K562 (cell line): ENCODE measurements at regions not wholly inside any gene's neighbourhood (a gene's known extent, or its start where the extent isn't known, plus 50 kb on each side); places are given as distances from the start of the nearest gene placed in this dataset.

Source experiments
- ATAC-seq: fragments of 200-7000 bp; cut with Tn5 transposase; 3 replicates; pipeline ENCODE4 v1.9.1; 2020; ENCODE audit warnings: moderate library complexity
- BruUV-seq: library from RNA; stranded (reverse); fragments of 400-500 nt; replicated peaks from 2 replicates; lab custom pipeline; 2021; lab: Mats Ljungman, UMichigan
- CTCF ChIA-PET: fragments of 300-600 bp; formaldehyde crosslinking; extraction: SDS; loops from one replicate; lab custom pipeline; 2021; ENCODE audit warnings: low intra/inter-chr PET ratio; lab: Yijun Ruan, JAX
- POLR2A ChIA-PET: fragments of 300-600, 350-650 bp; sonication (Branson Sonifier 250); formaldehyde crosslinking; extraction: SDS; loops from one replicate; lab custom pipeline; 2021; ENCODE audit warnings: antibody characterized with exemption, inconsistent platforms; lab: Yijun Ruan, JAX
- DNase-seq, 4 experiments: peaks; one replicate each; pipeline versions ENCODE4 v3.0.0 to v3.0.0-alpha.2; 2011 to 2018; ENCODE audit warnings: low spot score in 3 of 4, mixed read lengths in 3 of 4; ENCODE audit errors: extremely low read depth in 1 of 4
- FAIRE-seq: peaks from 2 replicates; lab custom pipeline; 2011; peaks lifted over from hg19 to GRCh38; lab: Jason Lieb, UNC
- H2AFZ ChIP-seq: 2 replicates; pipeline ENCODE4 v1.6.0; 2011; ENCODE audit warnings: low read depth, low read length, control low read depth, inconsistent platforms
- H3K27ac ChIP-seq: fragments of 200-600 bp; 3 replicates; pipeline ENCODE4 v1.8.0; 2011; ENCODE audit warnings: low read depth, mild to moderate bottlenecking, control low read depth, inconsistent platforms, low read length, moderate library complexity, mixed read lengths; ENCODE audit errors: extremely low read depth
- H3K27me3 ChIP-seq, 2 experiments: fragments of 300-600 bp in 1 of 2; 2 replicates in 1 of 2; 3 replicates in 1 of 2; pipeline versions ENCODE4 v1.6.0 to v1.8.0; 2011; ENCODE audit warnings: inconsistent platforms in 2 of 2, low read length in 2 of 2, mild to moderate bottlenecking in 1 of 2, mixed read lengths in 1 of 2, moderate library complexity in 1 of 2; ENCODE audit not compliant: control insufficient read depth in 2 of 2, insufficient read depth in 2 of 2
- H3K36me3 ChIP-seq: fragments of 300-600 bp; 3 replicates; pipeline ENCODE4 v1.8.0; 2011; ENCODE audit warnings: mild to moderate bottlenecking, low read length, inconsistent platforms; ENCODE audit not compliant: control insufficient read depth, insufficient read depth
- H3K4me1 ChIP-seq, 2 experiments: fragments of 200-600 bp in 1 of 2; replicated peaks in 1 of 2; 2 replicates in 1 of 2; 3 replicates in 1 of 2; pipeline versions ENCODE4 v1.5.1 to v1.8.0; 2011; ENCODE audit warnings: inconsistent platforms in 2 of 2, low read length in 2 of 2, mild to moderate bottlenecking in 1 of 2, mixed read lengths in 1 of 2, moderate library complexity in 1 of 2; ENCODE audit not compliant: control insufficient read depth in 2 of 2, insufficient read depth in 2 of 2
- H3K4me2 ChIP-seq: 2 replicates; pipeline ENCODE4 v1.6.1; 2011; ENCODE audit warnings: low read length, control low read depth, inconsistent platforms, mixed read lengths; ENCODE audit not compliant: insufficient read depth
- H3K4me3 ChIP-seq: fragments of 200-600 bp; sonication (generic), shearing (Covaris generic); 2 replicates; pipeline ENCODE4 v1.5.1; 2016; ENCODE audit warnings: control low read depth, inconsistent platforms
- H3K79me2 ChIP-seq: fragments of 200-600 bp; 3 replicates; pipeline ENCODE4 v1.8.0; 2011; ENCODE audit warnings: low read length, inconsistent platforms; ENCODE audit not compliant: control insufficient read depth, insufficient read depth
- H3K9ac ChIP-seq, 2 experiments: 2 replicates each; pipeline versions ENCODE4 v1.6.0 to v1.6.1; 2011; ENCODE audit warnings: low read depth in 2 of 2, low read length in 2 of 2, control low read depth in 1 of 2, inconsistent platforms in 1 of 2, mild to moderate bottlenecking in 1 of 2, mixed read lengths in 1 of 2; ENCODE audit not compliant: insufficient read depth in 1 of 2
- H3K9me1 ChIP-seq: one replicate; pipeline ENCODE4 v1.6.0; 2011; ENCODE audit warnings: inconsistent platforms, mild to moderate bottlenecking, low read length, moderate library complexity; ENCODE audit not compliant: control insufficient read depth, insufficient read depth
- H3K9me3 ChIP-seq: replicated peaks from 2 replicates; pipeline ENCODE4 v1.5.1; 2011; ENCODE audit warnings: low read depth, low read length, inconsistent platforms; ENCODE audit not compliant: control insufficient read depth, insufficient read depth
- H4K20me1 ChIP-seq: replicated peaks from 2 replicates; pipeline ENCODE4 v1.6.1; 2011; ENCODE audit warnings: low read length, inconsistent platforms, mixed read lengths; ENCODE audit not compliant: control insufficient read depth, insufficient read depth
- CCNT2 ChIP-seq: IDR thresholded peaks from 2 replicates; pipeline ENCODE4 v1.6.1; 2011; ENCODE audit warnings: borderline replicate concordance, low read depth, mild to moderate bottlenecking, moderate library complexity, mixed read lengths, low read length; ENCODE audit not compliant: insufficient read length; ENCODE audit errors: extremely low read depth
- CHD4 ChIP-seq: fragments of 200-600 bp; sonication (generic); IDR thresholded peaks from 3 replicates; pipeline ENCODE4 v1.6.1; 2012; ENCODE audit warnings: low read depth, mild to moderate bottlenecking, mixed read lengths, low read length, inconsistent platforms; ENCODE audit not compliant: insufficient read depth, insufficient replicate concordance, poor library complexity, severe bottlenecking
- FOXJ2 ChIP-seq: fragments of 200-800 bp; sonication (Bioruptor generic); IDR thresholded peaks from 2 replicates; pipeline ENCODE4 v1.6.1; 2016; ENCODE audit warnings: missing genetic modification characterization, missing compliant biosample characterization
- HDAC8 ChIP-seq: fragments of 450-650 bp; IDR thresholded peaks from 2 replicates; pipeline ENCODE4 v1.6.1; 2016; ENCODE audit warnings: mild to moderate bottlenecking, missing genetic modification characterization, moderate library complexity, missing compliant biosample characterization
- NR4A1 ChIP-seq, 2 experiments: fragments of 250-450 bp in 1 of 2; fragments of 450-650 bp in 1 of 2; sonication (Bioruptor Pico) in 1 of 2; IDR thresholded peaks; 2 replicates each; pipeline versions ENCODE4 v1.4.0 to v1.6.1; 2016 to 2020; ENCODE audit warnings: mild to moderate bottlenecking in 2 of 2, missing compliant biosample characterization in 1 of 2, missing genetic modification characterization in 1 of 2, moderate library complexity in 1 of 2
- PURB ChIP-seq: sonication (generic); formaldehyde crosslinking; IDR thresholded peaks from 2 replicates; pipeline ENCODE4 v1.9.0; 2021; ENCODE audit warnings: low read depth, mild to moderate bottlenecking, missing genetic modification reagents
- SOX6 ChIP-seq: fragments of 450-650 bp; IDR thresholded peaks from 2 replicates; pipeline ENCODE4 v1.6.1; 2014; ENCODE audit warnings: mild to moderate bottlenecking
- SPI1 ChIP-seq: IDR thresholded peaks from 2 replicates; pipeline ENCODE4 v1.6.1; 2011; ENCODE audit warnings: low read depth, low read length, control low read depth, borderline replicate concordance
- SRSF1 ChIP-seq: fragments of 200-400 bp; formaldehyde crosslinking; IDR thresholded peaks from 2 replicates; pipeline ENCODE4 v1.6.1; 2017; ENCODE audit warnings: mild to moderate bottlenecking, low read depth, low read length, moderate library complexity
- SRSF9 ChIP-seq: fragments of 200-400 bp; formaldehyde crosslinking; IDR thresholded peaks from 2 replicates; pipeline ENCODE4 v1.6.1; 2017; ENCODE audit warnings: low read depth, low read length, borderline replicate concordance
- YBX1 ChIP-seq: fragments of 450-650 bp; IDR thresholded peaks from 2 replicates; pipeline ENCODE4 v1.7.1; 2016; ENCODE audit warnings: mild to moderate bottlenecking
- ZFP1 ChIP-seq: fragments of 450-650 bp; formaldehyde crosslinking; IDR thresholded peaks from 2 replicates; pipeline ENCODE4 v1.4.0; 2020; ENCODE audit warnings: mild to moderate bottlenecking, mixed read lengths
- ZKSCAN8 ChIP-seq: fragments of 200-800 bp; sonication (Bioruptor generic); IDR thresholded peaks from 2 replicates; pipeline ENCODE4 v1.6.1; 2016; ENCODE audit warnings: missing genetic modification characterization, missing compliant biosample characterization
- ZNF347 ChIP-seq: fragments of 450-650 bp; formaldehyde crosslinking; IDR thresholded peaks from 2 replicates; pipeline ENCODE4 v1.4.0; 2020; ENCODE audit warnings: low read depth, mild to moderate bottlenecking, moderate library complexity
- WGBS: fragments of 100-300 bp; shearing (Covaris generic); methylation state at CpG from one replicate; pipeline ENCODE4 v1.1.6; 2016; ENCODE audit warnings: low coverage, mixed read lengths; ENCODE audit not compliant: insufficient coverage; ENCODE audit errors: missing lambda C conversion rate; 5-methylcytosine and 5-hydroxymethylcytosine counted together
- in situ Hi-C: fragments of 300-500 bp; cut with MboI; formaldehyde crosslinking; loops from 4 replicates; pipeline ENCODE4 v1.15.0; 2018; ENCODE audit warnings: inconsistent platforms, mixed read lengths
- intact Hi-C: fragments of 100-400 bp; cut with micrococcal nuclease; formaldehyde crosslinking; loops from 2 replicates; pipeline ENCODE4 v1.14.2; 2022
- TF ChIP-seq, protein P1 (sequence below): IDR thresholded peaks from 2 replicates; pipeline ENCODE4 v1.6.1; 2014; ENCODE audit warnings: antibody characterized with exemption
- TF ChIP-seq, protein P2 (sequence below): fragments of 250-450 bp; sonication (Bioruptor Pico); IDR thresholded peaks from 2 replicates; pipeline ENCODE4 v1.9.0; 2021; ENCODE audit warnings: mild to moderate bottlenecking, inconsistent platforms
- TF ChIP-seq, protein P3 (sequence below): fragments of 450-650 bp; formaldehyde crosslinking; IDR thresholded peaks from 2 replicates; pipeline ENCODE4 v1.4.0; 2020; ENCODE audit warnings: mild to moderate bottlenecking, mixed read lengths

DNA sequence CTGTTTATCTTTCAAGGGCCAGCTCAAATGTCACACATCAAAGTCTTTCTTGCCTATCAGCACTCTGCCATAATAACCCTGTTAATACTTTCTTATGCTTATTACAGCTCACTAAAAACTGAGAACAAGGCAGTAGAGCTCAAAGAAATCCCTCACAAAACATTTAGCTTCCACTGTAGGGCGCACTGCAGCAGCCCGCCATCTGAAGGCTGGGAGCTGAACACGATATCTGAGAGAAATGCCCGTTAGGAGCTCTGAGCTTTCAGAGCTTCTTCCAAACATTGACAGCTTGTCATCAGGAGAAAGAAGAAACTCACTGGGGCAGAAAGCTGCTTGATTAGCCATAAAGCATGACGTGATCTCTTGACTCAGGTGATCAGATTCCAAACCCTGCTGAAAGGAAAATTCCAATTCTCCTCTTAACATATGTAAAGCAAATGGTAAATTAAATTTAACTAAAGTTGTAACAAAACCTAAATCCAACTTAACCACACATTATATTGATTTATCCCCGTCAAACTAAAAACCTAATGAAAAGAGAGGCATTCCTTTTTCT, 175.7 kb downstream of the C12orf50 start:
- Histone ChIP-seq H3K4me2 (no peak overlapping the region), H3K4me1 (no peaks in the 10 kb centered on the region), H3K4me3 (no peak overlapping the region), H3K36me3 (no peaks in the 10 kb centered on the region), H4K20me1 (no peaks in the 10 kb centered on the region), H2AFZ (no peak overlapping the region), H3K9me1 (no peaks in the 10 kb centered on the region), H3K79me2 (no peaks in the 10 kb centered on the region), H3K9ac (no peak overlapping the region), H3K9me3 (no peaks in the 10 kb centered on the region), H3K27me3 (no peaks in the 10 kb centered on the region), H3K27ac (no peak overlapping the region)
- no peak for FAIRE-seq
- DNase-seq, result no peak
- ChIA-PET POLR2A (no interaction called here), CTCF (no interaction called here)
- ATAC-seq, result no peak
- TF ChIP-seq SRSF1 (no peak), ZFP1 (no peak), SOX6 (no peak), FOXJ2 (tag) (no peak), CCNT2 (no peak), NR4A1 (CRISPR knock-in tag; IDR thresholded peaks at IDR 0.05) (no peak), NR4A1 (tag; IDR thresholded peaks at IDR 0.05) (no peak), SPI1 (no peak), CHD4 (no peak), HDAC8 (no peak), PURB (CRISPR knock-in tag) (no peak), SRSF9 (no peak), ZKSCAN8 (CRISPR knock-in tag) (no peak), YBX1 (no peak), ZNF347 (CRISPR knock-in tag) (no peak)
- TF ChIP-seq, protein P1, sequence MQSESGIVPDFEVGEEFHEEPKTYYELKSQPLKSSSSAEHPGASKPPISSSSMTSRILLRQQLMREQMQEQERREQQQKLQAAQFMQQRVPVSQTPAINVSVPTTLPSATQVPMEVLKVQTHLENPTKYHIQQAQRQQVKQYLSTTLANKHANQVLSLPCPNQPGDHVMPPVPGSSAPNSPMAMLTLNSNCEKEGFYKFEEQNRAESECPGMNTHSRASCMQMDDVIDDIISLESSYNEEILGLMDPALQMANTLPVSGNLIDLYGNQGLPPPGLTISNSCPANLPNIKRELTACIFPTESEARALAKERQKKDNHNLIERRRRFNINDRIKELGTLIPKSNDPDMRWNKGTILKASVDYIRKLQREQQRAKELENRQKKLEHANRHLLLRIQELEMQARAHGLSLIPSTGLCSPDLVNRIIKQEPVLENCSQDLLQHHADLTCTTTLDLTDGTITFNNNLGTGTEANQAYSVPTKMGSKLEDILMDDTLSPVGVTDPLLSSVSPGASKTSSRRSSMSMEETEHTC, result no peak
- TF ChIP-seq, protein P2, sequence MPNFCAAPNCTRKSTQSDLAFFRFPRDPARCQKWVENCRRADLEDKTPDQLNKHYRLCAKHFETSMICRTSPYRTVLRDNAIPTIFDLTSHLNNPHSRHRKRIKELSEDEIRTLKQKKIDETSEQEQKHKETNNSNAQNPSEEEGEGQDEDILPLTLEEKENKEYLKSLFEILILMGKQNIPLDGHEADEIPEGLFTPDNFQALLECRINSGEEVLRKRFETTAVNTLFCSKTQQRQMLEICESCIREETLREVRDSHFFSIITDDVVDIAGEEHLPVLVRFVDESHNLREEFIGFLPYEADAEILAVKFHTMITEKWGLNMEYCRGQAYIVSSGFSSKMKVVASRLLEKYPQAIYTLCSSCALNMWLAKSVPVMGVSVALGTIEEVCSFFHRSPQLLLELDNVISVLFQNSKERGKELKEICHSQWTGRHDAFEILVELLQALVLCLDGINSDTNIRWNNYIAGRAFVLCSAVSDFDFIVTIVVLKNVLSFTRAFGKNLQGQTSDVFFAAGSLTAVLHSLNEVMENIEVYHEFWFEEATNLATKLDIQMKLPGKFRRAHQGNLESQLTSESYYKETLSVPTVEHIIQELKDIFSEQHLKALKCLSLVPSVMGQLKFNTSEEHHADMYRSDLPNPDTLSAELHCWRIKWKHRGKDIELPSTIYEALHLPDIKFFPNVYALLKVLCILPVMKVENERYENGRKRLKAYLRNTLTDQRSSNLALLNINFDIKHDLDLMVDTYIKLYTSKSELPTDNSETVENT (CRISPR knock-in tag), result no peak
- TF ChIP-seq, protein P3, sequence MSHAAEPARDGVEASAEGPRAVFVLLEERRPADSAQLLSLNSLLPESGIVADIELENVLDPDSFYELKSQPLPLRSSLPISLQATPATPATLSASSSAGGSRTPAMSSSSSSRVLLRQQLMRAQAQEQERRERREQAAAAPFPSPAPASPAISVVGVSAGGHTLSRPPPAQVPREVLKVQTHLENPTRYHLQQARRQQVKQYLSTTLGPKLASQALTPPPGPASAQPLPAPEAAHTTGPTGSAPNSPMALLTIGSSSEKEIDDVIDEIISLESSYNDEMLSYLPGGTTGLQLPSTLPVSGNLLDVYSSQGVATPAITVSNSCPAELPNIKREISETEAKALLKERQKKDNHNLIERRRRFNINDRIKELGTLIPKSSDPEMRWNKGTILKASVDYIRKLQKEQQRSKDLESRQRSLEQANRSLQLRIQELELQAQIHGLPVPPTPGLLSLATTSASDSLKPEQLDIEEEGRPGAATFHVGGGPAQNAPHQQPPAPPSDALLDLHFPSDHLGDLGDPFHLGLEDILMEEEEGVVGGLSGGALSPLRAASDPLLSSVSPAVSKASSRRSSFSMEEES, result no peak
- intact Hi-C loops (no loop called here), in situ Hi-C loops (no loop called here)
- WGBS, result 2% methylated on average over 6 of the region's 6 CpGs
- BruUV-seq, result no TSS peak
